Adrenal gland (tissue), 5 donors: ENCODE measurements at regions not wholly inside any gene's neighbourhood (a gene's known extent, or its start where the extent isn't known, plus 50 kb on each side); places are given as distances from the start of the nearest gene placed in this dataset.

Source experiments
- CTCF ChIP-seq, 6 experiments: fragments of 450-650 bp in 4 of 6; fragments of 200-600 bp in 2 of 6; sonication (generic) in 1 of 6; IDR thresholded peaks; 1 replicate in 5 of 6; 2 replicates in 1 of 6; pipeline versions ENCODE4 v1.5.1 to v1.8.0; 2016 to 2021; ENCODE audit warnings: antibody characterized with exemption in 6 of 6, mild to moderate bottlenecking in 2 of 6, moderate library complexity in 1 of 6
- POLR2A ChIP-seq, 2 donors: fragments of 450-650 bp; IDR thresholded peaks; one replicate each; pipeline ENCODE4 v1.6.1; 2017; ENCODE audit warnings: antibody characterized with exemption in 2 of 2, mild to moderate bottlenecking in 2 of 2, moderate library complexity in 1 of 2
- donor health status: DM: no; HTN: no; CAD: no.

DNA sequence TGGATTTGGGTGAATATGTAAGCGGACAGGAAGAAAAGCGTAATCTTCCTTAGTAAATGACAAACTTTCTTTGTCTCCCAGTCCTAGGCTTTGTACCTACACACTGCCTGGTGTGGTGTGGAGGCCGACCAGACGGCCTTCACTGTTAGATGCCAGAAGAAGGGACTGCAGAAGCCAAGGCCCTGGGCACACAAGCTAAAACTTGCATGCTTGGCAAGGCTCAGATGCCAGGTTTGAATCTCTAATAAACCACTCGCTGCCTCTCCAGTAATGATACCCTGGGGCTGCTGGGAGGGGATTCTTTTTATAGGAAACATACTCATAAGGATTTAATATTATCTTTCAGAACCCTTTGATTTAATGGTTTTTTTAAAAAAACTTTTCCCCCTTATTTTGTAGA, 263.8 kb downstream of the PTPRC start:
- TF ChIP-seq CTCF (IDR thresholded peaks at IDR 0.05) (no peak), POLR2A (IDR thresholded peaks at IDR 0.05) (no peak)
